ENCODE measurements at regions not wholly inside any gene's neighbourhood (a gene's known extent, or its start where the extent isn't known, plus 50 kb on each side); places are given as distances from the start of the nearest gene placed in this dataset.

DNA sequence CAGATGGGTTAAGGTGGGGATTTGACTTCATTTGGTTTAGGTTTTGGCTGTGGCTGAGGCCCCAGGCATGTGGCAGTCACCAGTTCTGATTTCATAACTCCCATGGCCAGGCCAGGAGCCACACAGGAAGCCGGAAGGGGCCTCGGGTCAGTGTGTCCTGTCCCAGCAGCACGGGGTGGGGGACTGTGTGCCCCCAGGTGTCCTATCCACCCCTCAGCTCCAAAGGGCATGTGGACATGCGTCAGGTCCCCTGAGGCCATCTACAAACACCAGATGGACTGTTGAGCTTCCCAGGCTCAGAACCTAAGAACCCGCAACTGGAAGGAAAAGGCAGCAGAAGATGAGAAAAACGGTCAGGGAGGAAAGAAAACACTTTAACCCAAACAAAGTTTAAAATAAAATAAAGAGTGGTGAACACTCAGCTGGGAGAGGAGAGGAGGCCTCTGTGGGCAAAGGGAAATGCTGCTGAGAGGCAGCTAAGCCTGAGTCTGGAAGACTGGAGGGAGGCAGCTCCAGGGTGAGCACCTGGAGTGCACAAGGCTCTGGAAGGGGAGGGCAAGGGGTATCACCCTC is 260.8 kb downstream of the AUH start:
- no peak for DNase-seq (ENCODE audit: low spot score)

DNA sequence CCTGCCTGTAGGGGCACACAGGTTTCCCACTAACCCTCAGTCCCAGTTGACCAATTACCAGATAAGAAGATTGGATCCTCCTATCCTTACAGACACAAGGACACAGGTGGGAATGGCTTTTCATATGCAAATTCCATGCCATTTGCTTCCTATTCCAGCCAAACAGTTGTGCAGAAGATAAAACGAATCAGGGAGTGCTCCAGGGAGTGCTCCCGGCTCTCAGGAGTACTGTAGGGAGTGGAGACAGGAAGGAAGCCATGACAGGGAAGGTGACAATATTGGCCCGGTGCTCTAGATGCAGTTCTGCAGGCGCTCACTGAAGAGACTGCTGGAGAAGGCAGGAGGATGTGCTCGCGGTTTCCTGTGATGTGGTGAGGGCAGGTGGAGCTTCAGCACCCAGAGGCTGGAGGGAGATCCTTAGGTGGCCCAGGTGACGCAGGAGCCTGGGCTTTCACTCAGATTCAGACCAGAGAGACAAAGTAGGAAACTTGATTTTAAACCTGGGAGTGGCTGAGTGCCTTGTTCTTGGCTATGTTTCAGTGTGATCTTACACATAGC is 260.0 kb downstream of the AUH start:
- DNase-seq (ENCODE audit: low spot score): peak; percentile 93

DNA sequence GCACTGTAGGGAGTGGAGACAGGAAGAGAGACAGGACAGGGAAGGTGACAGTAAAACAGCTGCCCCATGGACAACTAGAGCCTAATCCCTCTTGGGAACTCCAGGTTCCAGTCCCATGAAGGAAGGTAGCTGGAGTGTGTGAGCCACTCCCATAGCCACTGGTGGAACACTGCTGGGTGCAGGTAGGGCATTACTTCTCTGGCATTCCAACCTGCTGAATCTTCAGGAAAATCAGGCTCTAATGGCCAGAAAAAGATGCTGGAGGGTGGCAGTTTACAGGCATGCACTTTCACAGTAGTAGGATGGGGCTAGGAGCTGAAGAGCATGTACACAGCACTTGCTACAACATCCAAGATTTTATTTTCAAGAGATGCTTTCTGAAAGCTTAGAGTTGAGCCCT is 259.4 kb downstream of the AUH start:
- peak; percentile 33 for DNase-seq (ENCODE audit: low spot score)

DNA sequence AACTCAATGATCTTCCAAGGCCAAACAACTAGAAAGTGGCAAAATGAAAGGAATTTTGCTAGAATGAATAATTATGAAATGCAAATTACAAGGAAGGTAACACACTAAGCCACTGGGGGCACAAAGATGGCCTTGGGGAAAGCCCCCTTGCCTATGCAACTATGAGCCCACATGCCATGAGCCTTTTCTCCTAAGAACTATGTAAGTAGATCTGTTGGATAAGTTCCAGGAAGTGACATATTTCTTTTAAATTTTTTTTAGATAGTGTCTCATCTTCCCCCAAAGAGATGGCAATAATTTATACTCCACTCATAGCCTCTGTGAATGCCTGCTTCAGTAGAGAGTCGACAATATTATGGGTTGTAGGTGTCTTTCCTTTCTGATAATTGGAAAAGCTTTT is 257.8 kb downstream of the AUH start:
- no peak for DNase-seq (ENCODE audit: low spot score)

DNA sequence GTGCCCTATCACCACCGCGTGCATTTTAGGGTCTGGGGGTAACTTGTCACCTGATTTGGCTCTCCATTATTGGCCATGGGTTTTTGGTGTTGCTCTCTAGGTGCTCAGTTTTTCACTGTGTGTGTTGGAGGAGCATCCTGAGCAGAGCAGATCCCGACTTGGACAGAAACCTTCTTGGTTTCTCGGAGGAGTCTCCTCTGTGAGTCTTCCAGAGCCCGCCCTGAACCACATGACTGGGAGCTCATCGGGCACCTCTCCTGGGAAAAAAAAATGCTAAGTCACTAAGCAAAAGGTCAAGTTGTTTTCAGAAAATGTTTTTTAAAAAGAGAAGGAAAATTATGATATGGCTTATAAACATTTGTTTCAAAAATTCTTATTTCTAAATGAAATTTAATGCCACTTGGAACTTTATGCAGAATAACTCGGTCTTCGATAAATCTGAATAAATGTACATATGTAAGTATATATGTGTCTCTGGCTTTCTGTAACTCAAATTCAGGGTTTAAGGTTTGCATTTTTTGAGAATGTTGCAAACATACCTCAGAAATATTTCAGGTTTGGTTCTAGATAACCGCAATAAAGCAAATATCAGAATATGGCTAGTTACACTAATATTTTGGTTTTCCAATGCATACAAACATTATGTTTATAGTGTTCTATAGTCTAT is 255.2 kb downstream of the AUH start:
- no peak for DNase-seq (ENCODE audit: low spot score)

DNA sequence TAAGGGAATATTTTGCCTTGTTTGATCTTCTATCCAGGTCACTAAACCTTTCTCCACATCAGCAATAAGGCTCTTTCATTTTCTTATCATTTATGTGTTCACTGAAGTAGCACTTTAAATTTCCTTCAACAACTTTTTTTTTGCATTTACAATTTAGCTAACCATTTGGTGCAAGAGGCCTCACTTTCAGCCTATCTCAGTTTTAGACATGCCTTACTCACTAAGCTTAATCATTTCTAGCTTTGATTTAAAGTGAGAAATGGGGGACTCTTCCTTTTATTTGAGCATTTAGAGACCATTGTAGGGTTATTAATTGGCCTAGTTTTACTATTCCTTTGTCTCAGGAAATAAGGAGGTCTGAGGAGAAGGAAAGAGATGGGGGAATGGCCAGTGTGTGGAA is 250.5 kb downstream of the AUH start:
- DNase-seq (ENCODE audit: low spot score): no peak

DNA sequence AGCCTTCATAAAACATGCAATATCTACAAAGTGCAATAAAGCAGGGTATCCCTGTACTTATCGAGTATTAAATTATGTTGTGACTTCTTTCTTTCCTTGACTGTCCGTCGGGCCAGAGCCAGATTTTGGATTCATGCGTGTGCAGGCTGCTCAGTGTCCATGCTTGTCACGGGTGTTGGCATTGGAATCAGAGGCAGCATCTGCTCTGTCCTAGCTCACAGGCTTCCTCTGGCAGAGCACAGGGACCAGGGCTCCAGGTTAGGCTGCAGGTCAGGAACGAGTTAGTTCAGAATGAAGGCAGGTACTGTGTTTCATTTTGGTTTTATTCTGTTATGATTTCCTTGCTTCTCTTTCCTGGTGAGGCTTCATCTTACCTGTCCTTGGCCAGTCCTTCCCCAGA is 249.8 kb downstream of the AUH start:
- no peak for DNase-seq (ENCODE audit: low spot score)

DNA sequence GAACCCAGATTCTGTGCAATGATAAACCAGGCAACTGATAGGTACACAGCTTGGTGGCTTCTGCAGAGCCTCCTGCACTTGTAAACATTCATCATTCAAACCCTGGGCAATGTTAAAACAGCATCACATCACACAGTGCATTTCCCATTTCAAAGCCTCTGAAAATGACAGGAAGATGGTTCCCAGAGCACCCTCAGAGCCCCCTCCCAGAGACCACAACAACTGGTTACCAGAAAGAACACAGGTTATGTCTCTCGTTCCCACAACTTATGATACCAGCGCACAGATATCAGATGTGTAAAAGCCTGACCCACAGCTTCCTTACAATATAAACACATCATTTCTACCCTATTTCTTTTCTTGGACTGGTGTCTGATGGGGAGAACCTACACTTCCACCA is 248.7 kb downstream of the AUH start:
- DNase-seq (ENCODE audit: low spot score): no peak

DNA sequence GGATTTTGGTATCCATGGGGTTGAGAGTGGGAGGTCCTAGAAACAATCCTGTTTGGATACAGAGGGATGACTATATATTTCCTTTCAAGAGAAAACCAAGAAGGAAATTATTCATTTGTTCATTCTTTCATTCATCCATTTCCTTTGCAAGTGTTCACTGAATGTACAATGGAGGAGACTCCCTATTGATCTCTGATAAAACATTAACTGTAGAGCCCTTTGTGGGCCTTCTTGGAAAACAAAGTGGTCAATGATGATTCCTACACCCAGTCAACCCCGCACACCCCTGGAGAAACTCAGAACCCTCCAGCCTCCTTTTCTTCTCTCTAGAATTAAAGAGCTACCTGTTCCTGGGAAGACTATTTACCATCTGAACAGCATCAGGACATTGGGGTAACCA is 247.3 kb downstream of the AUH start:
- no peak for DNase-seq (ENCODE audit: low spot score)

DNA sequence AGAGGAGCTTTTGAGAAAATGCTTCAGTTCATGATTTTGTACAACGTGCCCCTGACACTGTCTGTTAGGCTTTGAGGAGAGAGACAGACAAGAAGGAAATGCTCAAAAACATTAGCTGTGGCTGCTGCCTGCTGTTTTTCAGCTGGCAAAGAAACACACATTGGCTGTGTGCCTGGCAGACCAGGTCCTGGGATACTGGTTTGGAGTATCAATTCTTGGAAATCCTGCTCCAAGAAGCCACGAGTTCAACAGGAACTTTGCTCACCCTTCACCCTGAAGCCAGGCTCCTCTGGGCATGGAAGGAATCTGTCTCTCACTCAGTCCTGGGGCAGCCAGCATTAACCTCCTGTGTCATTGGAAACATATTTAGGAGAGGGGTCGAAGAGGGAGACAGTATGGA is 245.5 kb downstream of the AUH start:
- no peak for DNase-seq (ENCODE audit: low spot score)

DNA sequence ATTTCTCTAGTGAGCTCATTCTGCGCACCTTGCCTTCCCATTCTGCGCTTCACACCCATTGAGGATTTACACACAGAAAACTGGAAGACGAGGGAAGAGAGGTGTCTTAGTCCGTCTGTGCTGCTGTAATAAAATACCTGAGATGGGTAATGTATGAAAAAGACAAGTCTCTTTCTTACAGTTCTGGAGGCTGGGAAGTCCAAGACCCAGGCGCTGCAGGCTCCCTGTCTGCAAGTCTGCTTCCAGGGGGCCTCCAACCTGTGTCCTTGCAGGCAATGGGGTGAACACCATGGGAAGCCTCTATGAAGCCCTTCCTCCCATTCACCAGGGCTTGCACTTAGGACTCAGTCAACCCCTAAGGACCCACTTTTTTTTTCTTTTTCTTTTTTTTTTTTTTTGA is 245.0 kb downstream of the AUH start:
- DNase-seq (ENCODE audit: low spot score): no peak

DNA sequence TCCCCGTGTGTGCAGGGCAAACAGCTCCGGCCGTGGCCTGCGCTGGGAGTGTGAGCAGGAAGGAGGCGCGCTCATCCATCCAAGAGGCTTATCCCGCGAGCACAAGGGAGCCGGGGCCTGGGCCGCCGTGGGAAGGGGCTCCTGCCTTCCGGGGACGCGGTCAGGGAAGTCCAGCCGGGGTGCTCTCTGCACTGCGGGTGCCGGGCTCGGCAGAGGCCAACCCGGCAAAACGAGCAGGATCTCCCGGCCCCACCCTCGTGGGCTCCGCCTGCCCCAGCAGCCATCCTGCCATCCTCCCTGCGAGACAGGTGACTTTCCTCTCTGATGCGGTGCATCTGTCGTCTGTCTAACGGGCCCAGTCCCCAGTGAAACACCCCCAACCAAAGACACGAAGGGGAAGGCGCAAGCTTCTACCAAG is 244.2 kb downstream of the AUH start:
- no peak for DNase-seq (ENCODE audit: low spot score)

DNA sequence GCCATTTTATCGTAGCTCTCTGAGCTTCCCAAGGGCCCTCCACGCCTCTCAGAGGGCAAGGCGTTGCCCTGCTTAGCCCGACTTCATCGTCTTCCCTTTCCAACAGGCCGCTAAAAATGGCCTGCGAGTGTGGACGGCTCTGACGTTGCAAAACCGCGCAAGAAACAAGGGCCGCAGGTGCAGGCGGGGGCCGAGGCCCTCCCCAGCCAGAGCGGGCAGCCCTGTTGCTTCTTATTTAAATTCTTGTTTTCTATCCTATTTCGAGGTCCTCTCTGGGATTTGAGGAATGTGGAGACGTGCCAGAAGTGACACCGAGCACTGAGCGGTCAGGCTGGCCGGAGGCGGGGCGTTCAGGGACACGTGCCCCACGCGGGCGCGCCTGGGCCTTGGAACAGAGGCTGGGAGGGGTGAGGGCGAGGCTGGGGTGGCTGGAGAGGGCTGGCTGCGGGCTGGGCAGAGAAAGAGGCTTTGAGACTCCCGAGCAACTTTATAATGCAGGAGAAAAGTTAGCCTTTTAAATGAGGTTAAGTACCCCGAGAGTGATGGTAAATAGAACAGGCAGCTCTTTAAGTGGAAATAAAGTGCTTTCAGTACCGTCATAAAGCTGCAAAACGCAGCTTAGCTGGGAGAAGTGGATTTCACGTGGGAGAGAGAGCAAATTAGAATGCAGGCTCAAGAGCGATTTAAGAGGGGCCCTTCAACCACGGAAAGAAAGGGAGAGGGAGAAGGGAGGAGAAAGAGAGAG is 243.6 kb downstream of the AUH start:
- peak; percentile 38 for DNase-seq (ENCODE audit: low spot score)

DNA sequence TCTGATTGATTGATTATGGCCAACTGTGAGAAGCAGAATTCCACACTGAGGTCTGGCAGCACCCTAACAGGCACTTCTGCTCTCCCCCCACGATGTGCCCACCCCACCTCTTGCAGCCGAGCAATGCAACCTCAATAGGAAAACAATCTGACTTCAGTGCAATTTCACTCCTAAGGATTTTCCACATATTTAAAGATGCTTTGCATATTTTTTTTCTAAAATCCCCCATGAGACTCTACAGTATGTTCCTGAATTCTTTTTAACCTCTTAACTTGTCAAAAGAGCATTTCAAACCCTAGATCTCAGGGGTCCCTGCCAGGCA is 243.1 kb downstream of the AUH start:
- no peak for DNase-seq (ENCODE audit: low spot score)

DNA sequence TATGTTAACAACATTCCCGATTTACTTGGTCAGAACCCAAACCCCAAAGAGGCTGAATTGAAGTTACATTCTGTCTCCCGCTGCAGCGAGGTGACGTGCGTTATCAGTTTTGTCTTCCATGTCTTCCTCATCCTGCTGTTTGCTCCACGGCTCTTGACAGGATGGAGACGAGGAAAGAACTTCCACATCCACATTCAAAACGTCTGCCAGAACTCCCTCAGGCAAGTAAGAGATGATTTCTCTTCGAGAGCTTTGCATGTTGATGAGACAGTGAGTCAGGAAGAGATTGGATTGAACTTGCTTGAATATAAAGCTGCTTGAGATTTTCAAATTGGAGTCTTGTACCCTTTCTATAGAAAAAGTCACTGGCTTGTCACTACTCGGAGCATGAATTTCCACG is 242.6 kb downstream of the AUH start:
- no peak for DNase-seq (ENCODE audit: low spot score)

DNA sequence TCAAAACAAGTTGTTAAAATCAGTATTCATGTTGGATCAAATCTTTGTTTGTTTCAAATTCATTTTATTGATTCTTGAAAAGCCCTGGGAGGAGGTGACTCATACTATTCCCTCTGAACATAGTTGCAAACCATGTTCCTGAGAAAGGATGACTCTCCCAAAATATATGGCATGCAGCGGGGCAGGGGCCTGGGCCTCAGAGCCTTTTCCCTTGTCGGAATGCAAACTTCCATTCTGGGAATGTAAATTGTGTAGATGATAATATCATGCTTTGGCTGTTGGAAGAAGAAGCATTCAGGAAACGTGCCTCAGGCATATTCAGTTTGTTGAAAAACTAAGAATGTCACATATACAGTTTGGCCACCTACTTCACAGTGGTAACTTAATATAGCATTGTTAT is 242.0 kb downstream of the AUH start:
- DNase-seq (ENCODE audit: low spot score): no peak

DNA sequence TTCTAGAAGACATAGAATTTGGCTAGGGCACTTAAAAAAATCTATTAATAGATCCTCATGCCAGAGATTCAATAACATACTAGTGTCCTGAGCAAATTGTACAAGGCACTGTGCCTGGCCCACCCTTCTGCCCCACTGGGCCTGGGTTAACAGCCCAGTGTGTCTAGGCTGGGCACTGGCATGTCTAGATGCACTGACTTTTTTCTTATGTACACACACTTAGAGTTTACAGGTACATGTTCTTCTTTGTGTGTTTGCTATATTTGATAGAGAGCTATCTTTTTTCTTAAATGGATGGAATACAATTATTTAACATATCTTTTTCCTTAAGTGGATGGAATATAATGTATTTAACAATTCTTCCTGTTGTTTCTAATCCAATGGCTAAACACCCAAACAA is 241.5 kb downstream of the AUH start:
- no peak for DNase-seq (ENCODE audit: low spot score)

DNA sequence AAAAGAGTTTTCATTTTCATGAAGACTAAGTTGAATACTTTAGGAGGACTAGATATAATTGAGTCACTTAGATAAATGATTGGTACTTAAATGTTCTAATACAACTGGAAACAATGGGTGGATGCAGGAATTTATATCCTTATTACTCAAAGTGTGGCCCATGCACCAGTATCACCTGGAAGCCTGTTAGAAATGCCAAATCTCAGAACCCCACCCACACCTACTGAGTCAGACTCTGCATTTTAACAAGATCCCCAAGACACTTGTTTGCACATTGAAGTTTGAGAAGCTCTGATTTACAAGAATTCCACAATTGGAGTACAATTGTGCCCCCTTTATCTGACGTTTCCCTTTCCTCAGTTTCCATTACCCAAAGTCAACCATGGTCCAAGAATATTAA is 239.0 kb downstream of the AUH start:
- no peak for DNase-seq (ENCODE audit: low spot score)

DNA sequence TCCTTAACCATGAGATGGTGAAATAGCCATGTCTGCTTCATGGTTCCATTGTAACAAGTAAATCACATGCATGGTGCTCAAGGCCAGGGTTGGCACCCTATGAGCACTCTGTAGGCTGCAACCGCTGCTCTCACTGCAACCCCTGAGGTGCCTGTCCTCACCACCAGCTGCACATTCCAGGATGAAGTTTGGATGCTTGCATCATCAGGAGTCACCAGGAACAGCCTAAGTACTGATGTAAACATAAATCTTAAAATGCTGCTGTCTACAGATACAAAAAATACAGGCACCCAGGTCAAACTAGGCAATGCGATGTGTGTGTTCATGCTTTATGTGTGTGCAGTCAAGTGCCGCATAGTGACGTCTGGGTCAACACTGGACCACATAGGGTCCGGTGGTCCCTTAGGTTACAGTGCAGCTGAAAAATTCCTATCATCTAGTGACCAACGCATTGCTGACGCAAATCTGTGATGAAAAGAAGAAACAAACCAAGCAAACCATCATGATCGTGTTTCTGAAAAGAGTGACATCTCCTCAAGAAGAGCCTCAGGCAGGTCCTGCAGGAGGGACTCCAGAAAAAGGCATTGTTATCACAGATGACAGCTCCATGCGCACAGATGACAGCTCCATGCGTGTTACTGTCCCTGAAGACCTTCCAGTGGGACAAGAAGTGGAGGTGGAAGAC is 234.8 kb downstream of the AUH start:
- DNase-seq (ENCODE audit: low spot score): no peak

DNA sequence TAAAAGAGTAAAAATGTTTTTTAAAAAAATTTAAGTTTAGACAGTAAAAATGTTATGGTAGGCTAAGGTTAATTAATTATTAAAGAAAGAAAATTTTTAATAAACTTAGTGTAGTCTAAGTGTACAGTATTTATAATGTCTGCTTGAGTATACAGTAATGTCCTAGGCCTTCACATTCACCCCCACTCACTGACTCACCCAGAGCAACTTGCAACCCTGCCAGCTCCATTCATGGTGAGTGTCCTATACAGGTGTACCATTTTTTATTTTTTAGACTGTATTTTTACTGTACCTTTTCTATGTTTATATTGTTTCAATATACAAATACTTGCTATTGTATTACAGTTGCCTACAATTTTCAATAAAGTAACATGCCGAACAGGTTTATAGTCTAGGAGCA is 234.1 kb downstream of the AUH start:
- no peak for DNase-seq (ENCODE audit: low spot score)

DNA sequence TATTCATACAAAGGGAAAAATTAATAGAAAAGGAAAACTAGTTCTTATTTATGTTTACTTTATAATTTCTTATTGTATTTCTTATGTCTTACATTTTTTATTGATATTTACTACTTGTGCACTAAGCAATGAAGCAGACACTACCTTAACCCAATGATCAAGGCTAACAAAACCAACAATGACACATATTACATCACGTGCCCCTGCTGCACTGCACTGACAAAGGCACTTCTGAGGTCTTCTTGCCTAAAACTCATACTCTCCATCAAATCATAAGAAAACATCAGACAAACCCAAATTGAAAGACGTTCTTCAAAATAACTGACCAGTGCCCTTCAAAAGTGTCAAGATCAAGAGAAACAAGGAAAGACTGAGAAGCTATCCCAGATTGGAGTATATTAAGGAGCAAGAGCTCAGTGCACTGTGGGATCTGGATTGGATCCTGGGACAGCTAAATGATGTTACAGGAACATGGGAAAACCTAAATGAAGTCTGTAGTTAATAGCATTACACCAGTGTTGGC is 230.9 kb downstream of the AUH start:
- DNase-seq (ENCODE audit: low spot score): peak; percentile 17

DNA sequence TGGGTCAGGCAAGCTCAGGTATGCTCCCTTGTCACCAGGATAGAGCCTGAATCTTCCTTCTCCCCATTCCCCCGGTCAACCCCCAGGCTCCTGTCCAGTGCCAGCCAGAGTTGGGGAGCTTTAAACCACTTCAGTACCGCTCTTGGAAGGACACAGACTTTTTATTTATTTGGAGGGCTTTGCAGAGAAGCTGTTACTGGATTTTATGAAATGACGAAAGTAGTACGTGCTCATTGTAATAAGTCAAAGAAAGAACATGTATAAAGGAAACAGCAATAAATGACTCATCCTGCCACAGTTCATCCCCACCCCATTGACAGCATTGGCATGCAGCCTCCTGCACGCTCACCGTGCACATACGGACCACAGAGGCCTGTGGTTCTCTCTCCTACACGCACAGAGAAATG is 230.3 kb downstream of the AUH start:
- DNase-seq (ENCODE audit: low spot score): peak; percentile 95

DNA sequence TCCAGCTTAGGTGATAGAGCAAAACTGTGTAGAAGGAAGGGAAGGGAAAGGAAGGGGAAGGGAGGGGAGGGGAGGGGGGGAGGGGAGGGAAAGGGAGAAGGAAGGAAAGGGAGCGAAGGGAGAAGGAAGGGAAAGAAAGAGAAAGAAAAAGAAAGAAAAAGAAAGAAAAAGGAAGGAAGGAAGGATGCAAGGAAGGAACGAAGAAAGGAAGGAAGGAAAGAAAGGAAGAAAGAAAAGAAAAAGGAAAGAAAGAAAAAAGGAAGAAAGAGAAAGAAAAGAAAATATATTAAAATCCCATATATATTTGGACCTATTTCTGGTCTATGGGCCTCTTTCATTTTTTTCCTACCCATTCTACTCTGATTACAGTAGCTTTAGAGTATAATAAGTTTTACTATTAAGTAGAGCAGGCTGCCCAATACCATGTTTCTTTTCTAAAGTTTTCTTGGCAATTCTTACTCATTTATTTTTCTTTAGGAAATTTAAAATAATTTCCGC is 229.1 kb downstream of the AUH start:
- DNase-seq (ENCODE audit: low spot score): no peak
